Body of pancreas (tissue), 4 donors: ENCODE measurements at regions not wholly inside any gene's neighbourhood (a gene's known extent, or its start where the extent isn't known, plus 50 kb on each side); places are given as distances from the start of the nearest gene placed in this dataset.

Experiments used
- ATAC-seq: fragments of 150-250 bp; one replicate; pipeline ENCODE4 v1.9.1; 2016
- DNase-seq, 4 donors: peaks; one replicate each; pipeline ENCODE4 v3.0.0-alpha.2; 2019
- H3K27ac ChIP-seq, 4 donors: fragments of 200-600 bp; sonication (generic); 1 replicate in 3 of 4; 2 replicates in 1 of 4; pipeline versions ENCODE4 v1.5.1 to v1.6.1; 2016 to 2019; ENCODE audit warnings: mild to moderate bottlenecking in 1 of 4, mixed read lengths in 1 of 4, moderate library complexity in 1 of 4
- H3K27me3 ChIP-seq, 2 donors: fragments of 200-600 bp; sonication (generic); one replicate each; pipeline ENCODE4 v1.6.0; 2016; ENCODE audit warnings: mild to moderate bottlenecking in 1 of 2
- H3K36me3 ChIP-seq, 2 donors: fragments of 200-600 bp; sonication (generic); replicated peaks in 1 of 2; 2 replicates each; pipeline ENCODE4 v1.5.1; 2016; ENCODE audit warnings: low read depth in 2 of 2; ENCODE audit not compliant: insufficient read depth in 1 of 2
- H3K4me1 ChIP-seq: fragments of 200-600 bp; sonication (generic); one replicate; pipeline ENCODE4 v1.6.0; 2016
- H3K4me3 ChIP-seq, 2 donors: fragments of 200-600 bp; sonication (generic); 1 replicate in 1 of 2; 2 replicates in 1 of 2; pipeline ENCODE4 v1.5.1; 2016 to 2019
- H3K9me3 ChIP-seq, 3 donors: fragments of 200-600 bp; sonication (generic); 1 replicate in 2 of 3; 2 replicates in 1 of 3; pipeline ENCODE4 v1.5.1; 2016
- POLR2A ChIP-seq, 3 donors: fragments of 450-650 bp; IDR thresholded peaks; one replicate each; pipeline ENCODE4 v1.6.1; 2016; ENCODE audit warnings: antibody characterized with exemption in 3 of 3, mild to moderate bottlenecking in 2 of 3
- WGBS, 2 donors: methylation state at CpG; one replicate each; pipeline ENCODE4 v1.1.5; 2017; 5-methylcytosine and 5-hydroxymethylcytosine counted together
- intact Hi-C: fragments of 100-400 bp; cut with DNase I; formaldehyde crosslinking; loops from one replicate; pipeline ENCODE4 v1.15.1; 2023
- TF ChIP-seq, protein P1 (sequence below), 7 experiments: fragments of 450-650 bp in 4 of 7; fragments of 200-600 bp in 3 of 7; sonication (generic) in 3 of 7; IDR thresholded peaks; one replicate each; pipeline ENCODE4 v1.5.1; 2016 to 2019; ENCODE audit warnings: antibody characterized with exemption in 7 of 7

- ATAC-seq = no peak
- TF ChIP-seq, protein P1, sequence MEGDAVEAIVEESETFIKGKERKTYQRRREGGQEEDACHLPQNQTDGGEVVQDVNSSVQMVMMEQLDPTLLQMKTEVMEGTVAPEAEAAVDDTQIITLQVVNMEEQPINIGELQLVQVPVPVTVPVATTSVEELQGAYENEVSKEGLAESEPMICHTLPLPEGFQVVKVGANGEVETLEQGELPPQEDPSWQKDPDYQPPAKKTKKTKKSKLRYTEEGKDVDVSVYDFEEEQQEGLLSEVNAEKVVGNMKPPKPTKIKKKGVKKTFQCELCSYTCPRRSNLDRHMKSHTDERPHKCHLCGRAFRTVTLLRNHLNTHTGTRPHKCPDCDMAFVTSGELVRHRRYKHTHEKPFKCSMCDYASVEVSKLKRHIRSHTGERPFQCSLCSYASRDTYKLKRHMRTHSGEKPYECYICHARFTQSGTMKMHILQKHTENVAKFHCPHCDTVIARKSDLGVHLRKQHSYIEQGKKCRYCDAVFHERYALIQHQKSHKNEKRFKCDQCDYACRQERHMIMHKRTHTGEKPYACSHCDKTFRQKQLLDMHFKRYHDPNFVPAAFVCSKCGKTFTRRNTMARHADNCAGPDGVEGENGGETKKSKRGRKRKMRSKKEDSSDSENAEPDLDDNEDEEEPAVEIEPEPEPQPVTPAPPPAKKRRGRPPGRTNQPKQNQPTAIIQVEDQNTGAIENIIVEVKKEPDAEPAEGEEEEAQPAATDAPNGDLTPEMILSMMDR (IDR thresholded peaks at IDR 0.05) = no peak
- no peak for TF ChIP-seq POLR2A (IDR thresholded peaks at IDR 0.05)
- intact Hi-C loops = no loop called here
- no peaks in the 10 kb centered on the region for H3K4me1 ChIP-seq
- no peak overlapping the region for H3K27ac ChIP-seq
- H3K36me3 ChIP-seq = no peaks in the 10 kb centered on the region
- no peaks in the 10 kb centered on the region for H3K27me3 ChIP-seq
- 41 to 59% methylated on average over 1 of the region's 1 CpG for WGBS, 2 donors
- no peak overlapping the region for H3K4me3 ChIP-seq
- no peak for DNase-seq
- H3K9me3 ChIP-seq = no peaks in the 10 kb centered on the region
These were observed 259.9 kb upstream of the ARHGAP20 start for GRCh38 chr11:110972106-110972505.

DNA sequence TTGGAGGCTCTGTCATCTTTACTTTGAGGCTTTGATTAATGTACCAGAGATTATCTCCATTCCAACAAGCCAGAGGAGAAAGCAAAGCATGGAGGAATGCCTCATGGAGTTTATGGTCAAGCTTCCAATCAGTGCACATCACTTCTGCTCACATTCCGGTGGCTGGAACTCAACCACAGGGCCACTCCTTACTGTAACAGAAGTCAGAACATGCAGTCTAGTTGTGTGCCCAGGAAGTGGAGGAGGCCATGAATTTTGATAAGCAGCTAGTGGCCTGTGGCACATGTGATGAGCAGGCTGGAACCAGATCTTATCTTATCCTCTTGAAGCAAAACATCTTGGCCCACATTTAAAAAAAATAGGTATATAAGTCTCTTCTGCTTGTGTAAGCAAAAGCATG lies 258.9 kb upstream of the ARHGAP20 start:
- Histone ChIP-seq H3K27ac (no peak overlapping the region), H3K4me3 (no peak overlapping the region), H3K4me1 (no peaks in the 10 kb centered on the region), H3K9me3 (no peaks in the 10 kb centered on the region), H3K36me3 (no peaks in the 10 kb centered on the region), H3K27me3 (no peaks in the 10 kb centered on the region)
- intact Hi-C loops = no loop called here
- DNase-seq = no peak
- ATAC-seq = no peak
- 50 to 89% methylated on average over 1 of the region's 1 CpG for WGBS, 2 donors
- TF ChIP-seq, protein P1 (IDR thresholded peaks at IDR 0.05) = no peak
- TF ChIP-seq POLR2A (IDR thresholded peaks at IDR 0.05) = no peak

GRCh38 chr11:110968348-110969062 lies 256.3 kb upstream of the ARHGAP20 start:
- Histone ChIP-seq H3K27me3 (no peaks in the 10 kb centered on the region), H3K4me1 (no peaks in the 10 kb centered on the region), H3K9me3 (no peaks in the 10 kb centered on the region), H3K4me3 (no peak overlapping the region), H3K36me3 (no peaks in the 10 kb centered on the region), H3K27ac (no peak overlapping the region)
- no peak for TF ChIP-seq POLR2A (IDR thresholded peaks at IDR 0.05)
- TF ChIP-seq, protein P1 (IDR thresholded peaks at IDR 0.05) = no peak
- no peak for ATAC-seq
- no peak for DNase-seq
- WGBS, 2 donors = 63 to 74% methylated on average over 4 of the region's 4 CpGs
- intact Hi-C loops = no loop called here

DNA sequence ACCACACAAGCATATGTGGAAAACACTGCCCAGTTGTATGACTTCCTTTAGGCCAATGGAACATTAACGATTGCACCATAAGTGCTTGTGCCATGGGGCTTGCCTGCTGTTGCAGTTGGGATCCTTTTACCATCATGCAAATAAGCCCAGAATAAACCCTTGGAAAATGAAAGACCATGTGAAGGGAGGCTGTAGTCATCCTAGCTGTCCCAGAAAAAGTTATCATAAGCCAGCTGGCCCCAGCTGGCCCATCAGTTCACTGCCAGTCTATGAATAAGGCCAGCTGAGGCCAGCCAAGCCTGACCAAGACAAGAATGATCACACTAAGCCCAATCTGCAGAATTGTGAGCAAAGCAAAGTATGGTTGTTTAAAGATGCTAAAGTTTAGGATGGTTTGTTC lies 253.9 kb upstream of the ARHGAP20 start:
- no peaks in the 10 kb centered on the region for H3K36me3 ChIP-seq
- intact Hi-C loops = no loop called here
- no peaks in the 10 kb centered on the region for H3K9me3 ChIP-seq
- no peaks in the 10 kb centered on the region for H3K4me1 ChIP-seq
- H3K27me3 ChIP-seq = no peaks in the 10 kb centered on the region
- ATAC-seq = no peak
- TF ChIP-seq, protein P1 (IDR thresholded peaks at IDR 0.05) = no peak
- TF ChIP-seq POLR2A (IDR thresholded peaks at IDR 0.05) = no peak
- H3K4me3 ChIP-seq = no peak overlapping the region
- WGBS, 2 donors = 68 to 83% methylated on average over 1 of the region's 1 CpG
- H3K27ac ChIP-seq = no peak overlapping the region
- DNase-seq = no peak

DNA sequence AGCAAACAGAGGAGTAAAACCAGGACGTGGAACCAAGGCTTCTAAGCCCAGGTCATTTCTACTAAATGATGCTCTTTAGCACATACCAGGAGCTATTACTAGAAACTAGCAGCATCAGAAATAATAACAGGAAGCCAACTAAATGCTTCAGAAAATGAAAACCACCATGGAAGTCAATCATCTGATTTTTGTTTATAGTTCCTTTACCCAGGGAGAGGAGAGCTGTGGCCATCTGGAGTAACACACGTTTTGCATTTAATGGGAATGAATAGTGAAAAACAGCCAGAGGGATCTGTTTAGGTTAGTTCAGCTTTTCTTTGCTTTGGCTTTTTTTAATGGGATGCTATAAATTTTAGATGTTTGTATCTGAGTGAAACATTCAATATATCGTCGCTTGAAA lies 250.7 kb upstream of the ARHGAP20 start:
- Histone ChIP-seq H3K4me1 (no peaks in the 10 kb centered on the region), H3K4me3 (no peak overlapping the region), H3K27ac (no peak overlapping the region), H3K9me3 (no peaks in the 10 kb centered on the region), H3K36me3 (no peaks in the 10 kb centered on the region), H3K27me3 (no peaks in the 10 kb centered on the region)
- no peak for TF ChIP-seq POLR2A (IDR thresholded peaks at IDR 0.05)
- TF ChIP-seq, protein P1 (IDR thresholded peaks at IDR 0.05) = no peak
- intact Hi-C loops = no loop called here
- no peak for DNase-seq
- ATAC-seq = no peak
- WGBS, 2 donors = 65 to 76% methylated on average over 4 of the region's 4 CpGs
